ENCODE measurements at regions not wholly inside any gene's neighbourhood (a gene's known extent, or its start where the extent isn't known, plus 50 kb on each side); places are given as distances from the start of the nearest gene placed in this dataset.

GRCh38 chr18:10122988-10123950 lies 209.5 kb downstream of the VAPA start:
- Histone ChIP-seq H3K9me3 (ENCODE audit: control insufficient read depth in 5 of 5, low read length in 5 of 5) (peaks cover 0 to 10% (median 0%) of the 10 kb centered on the region in 5 donors), H3K4me1 (ENCODE audit: control insufficient read depth in 5 of 5, insufficient read depth in 5 of 5, low read length in 5 of 5) (peaks cover 3 to 32% (median 23%) of the 10 kb centered on the region in 5 donors), H3K9ac (ENCODE audit: low read length in 5 of 5) (no peak overlapping the region), H3K36me3 (ENCODE audit: control insufficient read depth in 5 of 5, insufficient read depth in 5 of 5, low read length in 5 of 5) (no peaks in the 10 kb centered on the region), H3K27ac (ENCODE audit: low read depth, low read length) (peak overlapping the region; percentile 4), H3K27me3 (ENCODE audit: control insufficient read depth in 5 of 5, insufficient read depth in 4 of 5, low read length in 5 of 5) (no peaks in the 10 kb centered on the region), H3K4me3 (ENCODE audit: low read depth in 1 of 5, low read length in 5 of 5) (peak overlapping the region in 1 of 5 donors; percentile 21)

GRCh38 chr18:10124071-10124470 lies 210.3 kb downstream of the VAPA start:
- H3K4me1 ChIP-seq (ENCODE audit: control insufficient read depth in 5 of 5, insufficient read depth in 5 of 5, low read length in 5 of 5): peaks cover 3 to 32% (median 23%) of the 10 kb centered on the region in 5 donors
- H3K27ac ChIP-seq (ENCODE audit: low read depth, low read length): no peak overlapping the region
- no peaks in the 10 kb centered on the region for H3K36me3 ChIP-seq (ENCODE audit: control insufficient read depth in 5 of 5, insufficient read depth in 5 of 5, low read length in 5 of 5)
- H3K9ac ChIP-seq (ENCODE audit: low read length in 5 of 5): no peak overlapping the region
- H3K9me3 ChIP-seq (ENCODE audit: control insufficient read depth in 5 of 5, low read length in 5 of 5): peaks cover 0 to 10% (median 0%) of the 10 kb centered on the region in 5 donors
- no peak overlapping the region for H3K4me3 ChIP-seq (ENCODE audit: low read depth in 1 of 5, low read length in 5 of 5)
- no peaks in the 10 kb centered on the region for H3K27me3 ChIP-seq (ENCODE audit: control insufficient read depth in 5 of 5, insufficient read depth in 4 of 5, low read length in 5 of 5)

DNA sequence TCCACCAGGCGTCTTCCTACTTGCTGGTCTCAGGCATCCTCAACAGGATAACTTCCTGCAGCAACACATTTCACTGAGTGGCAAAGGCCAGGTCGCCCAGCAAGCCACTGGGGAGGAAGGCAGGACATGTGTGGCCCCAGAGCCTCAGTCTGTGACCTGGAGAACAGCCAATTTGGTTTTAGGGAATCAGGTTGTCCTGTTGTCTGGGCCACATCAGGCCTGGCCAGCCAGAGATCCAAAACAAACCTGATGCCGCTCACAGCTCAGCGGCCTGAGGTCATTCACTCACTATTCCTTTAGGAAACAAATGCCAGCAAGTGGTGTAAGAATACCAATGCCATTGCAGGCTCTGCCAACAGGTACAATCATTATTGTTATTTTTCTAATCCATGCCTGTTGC lies 210.7 kb downstream of the VAPA start:
- no peaks in the 10 kb centered on the region for H3K36me3 ChIP-seq (ENCODE audit: control insufficient read depth in 5 of 5, insufficient read depth in 5 of 5, low read length in 5 of 5)
- H3K4me1 ChIP-seq (ENCODE audit: control insufficient read depth in 5 of 5, insufficient read depth in 5 of 5, low read length in 5 of 5): peaks cover 3 to 32% (median 23%) of the 10 kb centered on the region in 5 donors
- peaks cover 0 to 6% (median 0%) of the 10 kb centered on the region in 5 donors for H3K9me3 ChIP-seq (ENCODE audit: control insufficient read depth in 5 of 5, low read length in 5 of 5)

DNA sequence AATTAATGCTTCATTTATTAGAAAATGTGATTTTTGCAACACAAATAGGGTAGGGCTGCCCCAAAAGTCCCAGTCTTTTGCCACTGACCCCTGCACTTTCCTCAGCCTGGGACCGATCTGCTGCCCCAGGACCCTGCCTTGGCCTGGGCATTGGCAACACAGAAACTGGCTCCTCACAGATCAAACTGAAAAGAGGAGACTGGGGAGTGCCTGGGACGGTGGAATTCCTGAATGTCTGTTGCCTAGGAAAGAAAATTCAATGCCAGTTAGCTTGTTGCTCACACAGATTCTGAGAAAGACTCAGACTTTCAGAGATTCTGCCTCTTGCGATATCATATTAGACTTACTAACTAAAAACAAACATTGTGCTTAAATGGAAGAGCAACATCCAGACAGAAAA lies 211.2 kb downstream of the VAPA start:
- H3K4me3 ChIP-seq (ENCODE audit: low read depth in 1 of 5, low read length in 5 of 5): no peak overlapping the region
- peaks cover 0 to 2% (median 0%) of the 10 kb centered on the region in 5 donors for H3K9me3 ChIP-seq (ENCODE audit: control insufficient read depth in 5 of 5, low read length in 5 of 5)
- H3K4me1 ChIP-seq (ENCODE audit: control insufficient read depth in 5 of 5, insufficient read depth in 5 of 5, low read length in 5 of 5): peaks cover 3 to 32% (median 23%) of the 10 kb centered on the region in 5 donors
- peak overlapping the region; percentile 27 for H3K27ac ChIP-seq (ENCODE audit: low read depth, low read length)
- no peak overlapping the region for H3K9ac ChIP-seq (ENCODE audit: low read length in 5 of 5)
- H3K36me3 ChIP-seq (ENCODE audit: control insufficient read depth in 5 of 5, insufficient read depth in 5 of 5, low read length in 5 of 5): no peaks in the 10 kb centered on the region
- H3K27me3 ChIP-seq (ENCODE audit: control insufficient read depth in 5 of 5, insufficient read depth in 4 of 5, low read length in 5 of 5): no peaks in the 10 kb centered on the region

More for the DNA sequence above, 210.7 kb downstream of the VAPA start:
- peak overlapping the region; percentile 27 for H3K27ac ChIP-seq (ENCODE audit: low read depth, low read length)
- no peak overlapping the region for H3K9ac ChIP-seq (ENCODE audit: low read length in 5 of 5)
- no peaks in the 10 kb centered on the region for H3K27me3 ChIP-seq (ENCODE audit: control insufficient read depth in 5 of 5, insufficient read depth in 4 of 5, low read length in 5 of 5)
- no peak overlapping the region for H3K4me3 ChIP-seq (ENCODE audit: low read depth in 1 of 5, low read length in 5 of 5)

GRCh38 chr18:10127729-10128128 lies 213.9 kb downstream of the VAPA start:
- no peak overlapping the region for H3K27ac ChIP-seq (ENCODE audit: low read depth, low read length)
- no peaks in the 10 kb centered on the region for H3K9me3 ChIP-seq (ENCODE audit: control insufficient read depth in 5 of 5, low read length in 5 of 5)
- no peak overlapping the region for H3K4me3 ChIP-seq (ENCODE audit: low read depth in 1 of 5, low read length in 5 of 5)

GRCh38 chr18:10128921-10129501 lies 215.2 kb downstream of the VAPA start:
- Histone ChIP-seq H3K4me3 (ENCODE audit: low read depth in 1 of 5, low read length in 5 of 5) (no peak overlapping the region), H3K4me1 (ENCODE audit: control insufficient read depth in 5 of 5, insufficient read depth in 5 of 5, low read length in 5 of 5) (peaks cover 0 to 31% (median 29%) of the 10 kb centered on the region in 5 donors), H3K27ac (ENCODE audit: low read depth, low read length) (no peak overlapping the region), H3K36me3 (ENCODE audit: control insufficient read depth in 5 of 5, insufficient read depth in 5 of 5, low read length in 5 of 5) (no peaks in the 10 kb centered on the region), H3K9me3 (ENCODE audit: control insufficient read depth in 5 of 5, low read length in 5 of 5) (no peaks in the 10 kb centered on the region), H3K27me3 (ENCODE audit: control insufficient read depth in 5 of 5, insufficient read depth in 4 of 5, low read length in 5 of 5) (no peaks in the 10 kb centered on the region), H3K9ac (ENCODE audit: low read length in 5 of 5) (no peak overlapping the region)

More at GRCh38 chr18:10127729-10128128, 213.9 kb downstream of the VAPA start:
- Histone ChIP-seq H3K36me3 (ENCODE audit: control insufficient read depth in 5 of 5, insufficient read depth in 5 of 5, low read length in 5 of 5) (no peaks in the 10 kb centered on the region), H3K27me3 (ENCODE audit: control insufficient read depth in 5 of 5, insufficient read depth in 4 of 5, low read length in 5 of 5) (no peaks in the 10 kb centered on the region), H3K4me1 (ENCODE audit: control insufficient read depth in 5 of 5, insufficient read depth in 5 of 5, low read length in 5 of 5) (peaks cover 0 to 38% (median 33%) of the 10 kb centered on the region in 5 donors), H3K9ac (ENCODE audit: low read length in 5 of 5) (no peak overlapping the region)

DNA sequence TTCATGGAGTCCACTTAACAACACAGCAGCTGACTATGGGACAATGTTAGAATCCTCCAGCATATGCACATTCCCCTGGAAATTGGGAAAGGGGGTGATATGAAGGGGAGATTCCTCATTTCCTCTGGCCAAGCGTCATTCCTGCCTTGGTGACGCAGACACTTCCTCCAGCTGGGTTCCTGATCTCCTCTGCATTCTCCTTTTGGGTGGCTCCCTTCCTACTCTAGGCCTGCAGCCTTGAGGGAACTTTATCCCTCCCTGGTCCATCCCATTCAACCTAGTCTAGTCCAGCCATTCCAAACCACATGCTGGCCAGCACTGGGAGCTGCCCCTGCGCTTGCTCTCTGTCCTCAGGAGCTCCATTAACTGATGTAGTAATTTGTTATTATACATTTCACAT lies 216.8 kb downstream of the VAPA start:
- Histone ChIP-seq H3K27me3 (ENCODE audit: control insufficient read depth in 5 of 5, insufficient read depth in 4 of 5, low read length in 5 of 5) (no peaks in the 10 kb centered on the region), H3K4me3 (ENCODE audit: low read depth in 1 of 5, low read length in 5 of 5) (no peak overlapping the region), H3K4me1 (ENCODE audit: control insufficient read depth in 5 of 5, insufficient read depth in 5 of 5, low read length in 5 of 5) (peaks cover 0 to 23% (median 18%) of the 10 kb centered on the region in 5 donors), H3K27ac (ENCODE audit: low read depth, low read length) (no peak overlapping the region), H3K9me3 (ENCODE audit: control insufficient read depth in 5 of 5, low read length in 5 of 5) (no peaks in the 10 kb centered on the region), H3K9ac (ENCODE audit: low read length in 5 of 5) (no peak overlapping the region), H3K36me3 (ENCODE audit: control insufficient read depth in 5 of 5, insufficient read depth in 5 of 5, low read length in 5 of 5) (no peaks in the 10 kb centered on the region)

- peak overlapping the region in 1 of 5 donors; percentile 14 for H3K9ac ChIP-seq (ENCODE audit: low read length in 5 of 5)
- no peaks in the 10 kb centered on the region for H3K9me3 ChIP-seq (ENCODE audit: control insufficient read depth in 5 of 5, low read length in 5 of 5)
- H3K27ac ChIP-seq (ENCODE audit: low read depth, low read length): no peak overlapping the region
- no peak overlapping the region for H3K4me3 ChIP-seq (ENCODE audit: low read depth in 1 of 5, low read length in 5 of 5)
- H3K36me3 ChIP-seq (ENCODE audit: control insufficient read depth in 5 of 5, insufficient read depth in 5 of 5, low read length in 5 of 5): no peaks in the 10 kb centered on the region
- peaks cover 0 to 23% (median 18%) of the 10 kb centered on the region in 5 donors for H3K4me1 ChIP-seq (ENCODE audit: control insufficient read depth in 5 of 5, insufficient read depth in 5 of 5, low read length in 5 of 5)
- H3K27me3 ChIP-seq (ENCODE audit: control insufficient read depth in 5 of 5, insufficient read depth in 4 of 5, low read length in 5 of 5): no peaks in the 10 kb centered on the region
Observed at GRCh38 chr18:10131081-10131459, 217.3 kb downstream of the VAPA start.

DNA sequence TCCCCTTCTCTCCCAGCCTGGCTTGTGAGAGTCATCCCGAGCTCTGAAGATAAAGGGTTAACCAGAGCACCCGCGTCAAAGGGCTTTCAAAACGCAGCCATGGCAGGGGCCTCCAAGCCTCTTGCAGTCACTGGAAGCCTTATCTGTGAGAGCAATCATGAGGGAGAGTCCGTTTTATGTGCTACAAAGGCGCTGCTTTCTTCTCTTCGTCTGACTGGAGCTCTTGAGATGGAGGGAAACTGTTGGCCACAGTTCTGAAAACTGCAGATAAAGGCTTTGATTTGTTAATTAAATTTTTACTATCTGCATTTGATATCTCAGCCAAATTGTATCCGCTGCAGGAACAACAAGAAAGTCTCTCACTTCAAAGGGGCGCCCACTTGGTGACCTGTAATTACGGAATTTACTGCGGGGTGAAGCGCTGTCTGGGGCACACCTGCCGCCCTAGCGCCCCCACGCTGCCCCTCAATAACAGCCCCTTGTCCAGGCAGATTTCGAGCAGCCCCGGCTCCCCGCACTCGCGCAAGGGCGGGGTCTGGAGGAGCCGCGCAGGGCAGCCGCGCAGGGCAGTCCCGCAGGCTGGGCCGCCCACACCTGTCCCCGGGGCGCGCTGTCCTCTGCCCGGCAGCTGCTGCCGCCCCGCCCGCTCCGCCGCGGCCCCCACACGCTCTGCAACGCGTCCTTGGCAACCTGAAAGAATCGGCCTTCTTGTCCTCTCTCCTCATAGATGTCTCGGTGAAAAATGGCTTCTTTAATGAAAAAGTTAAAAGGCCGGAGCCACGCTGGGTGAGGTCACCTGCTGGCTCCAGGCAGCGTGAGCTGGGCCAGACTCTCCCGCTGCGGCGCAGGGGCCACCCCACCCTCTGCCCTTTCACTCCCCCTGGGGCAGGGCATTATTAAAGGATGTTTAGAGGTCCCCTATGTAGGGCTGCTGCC lies 217.9 kb downstream of the VAPA start:
- peak overlapping the region in 4 of 5 donors; percentile 47 to 54 (median 50) for H3K4me3 ChIP-seq (ENCODE audit: low read depth in 1 of 5, low read length in 5 of 5)
- H3K9me3 ChIP-seq (ENCODE audit: control insufficient read depth in 5 of 5, low read length in 5 of 5): no peaks in the 10 kb centered on the region
- peak overlapping the region in 1 of 5 donors; percentile 14 for H3K9ac ChIP-seq (ENCODE audit: low read length in 5 of 5)
- H3K27ac ChIP-seq (ENCODE audit: low read depth, low read length): no peak overlapping the region
- peaks cover 0 to 23% (median 18%) of the 10 kb centered on the region in 5 donors for H3K4me1 ChIP-seq (ENCODE audit: control insufficient read depth in 5 of 5, insufficient read depth in 5 of 5, low read length in 5 of 5)
- H3K36me3 ChIP-seq (ENCODE audit: control insufficient read depth in 5 of 5, insufficient read depth in 5 of 5, low read length in 5 of 5): no peaks in the 10 kb centered on the region
- H3K27me3 ChIP-seq (ENCODE audit: control insufficient read depth in 5 of 5, insufficient read depth in 4 of 5, low read length in 5 of 5): no peaks in the 10 kb centered on the region

Measured in subcutaneous abdominal adipose tissue (tissue), 5 donors.